Skeletal muscle cell (primary cell): ENCODE measurements at regions not wholly inside any gene's neighbourhood (a gene's known extent, or its start where the extent isn't known, plus 50 kb on each side); places are given as distances from the start of the nearest gene placed in this dataset.

Experiments
- DNase-seq: peaks from one replicate; pipeline ENCODE4 v3.0.0-alpha.2; 2010; ENCODE audit warnings: low read depth
- H3K4me3 ChIP-seq: 2 replicates; pipeline ENCODE4 v1.5.1; 2011; ENCODE audit warnings: low read depth, mild to moderate bottlenecking, control low read depth, low read length, moderate library complexity

DNA sequence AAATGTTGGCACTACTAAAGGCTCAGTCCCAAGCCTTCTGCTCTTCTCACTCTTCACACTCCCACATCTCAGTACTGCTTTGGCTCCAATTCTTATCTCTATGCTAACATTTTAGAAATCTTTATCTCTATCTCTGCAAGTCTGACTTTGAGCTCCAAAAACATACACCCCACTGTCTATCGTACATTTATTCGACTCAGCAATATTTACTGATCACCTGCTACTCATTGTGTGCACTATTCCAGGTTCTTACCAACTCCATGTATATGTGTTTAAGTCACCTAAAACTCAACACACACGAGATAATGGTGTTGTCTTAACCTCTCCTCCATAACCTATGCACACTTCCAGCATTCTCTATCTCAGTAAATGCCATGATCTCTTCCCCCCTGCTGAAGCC lies 268.2 kb upstream of the CRIM1 start:
- H3K4me3 ChIP-seq = no peak overlapping the region
- DNase-seq = no peak

DNA sequence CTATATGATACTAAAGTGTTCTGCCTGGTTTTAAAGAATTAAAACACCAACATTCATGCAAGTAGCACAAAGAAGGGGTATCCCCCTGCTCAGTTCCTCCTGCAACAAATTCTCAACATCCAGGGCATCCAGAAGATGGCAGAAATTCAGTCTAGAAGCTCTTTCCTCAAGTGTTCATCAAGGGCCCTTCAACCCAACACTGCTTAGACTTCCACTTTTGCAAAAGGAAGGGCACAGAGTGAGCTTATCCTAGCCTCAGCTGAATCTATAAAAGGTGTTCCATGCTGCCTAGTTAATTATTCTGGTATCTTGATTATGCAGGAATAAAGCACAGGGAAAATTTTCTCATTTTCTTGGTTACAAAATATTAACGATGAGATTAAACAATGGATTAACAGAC lies 275.8 kb upstream of the CRIM1 start:
- DNase-seq = no peak
- H3K4me3 ChIP-seq = no peak overlapping the region

DNA sequence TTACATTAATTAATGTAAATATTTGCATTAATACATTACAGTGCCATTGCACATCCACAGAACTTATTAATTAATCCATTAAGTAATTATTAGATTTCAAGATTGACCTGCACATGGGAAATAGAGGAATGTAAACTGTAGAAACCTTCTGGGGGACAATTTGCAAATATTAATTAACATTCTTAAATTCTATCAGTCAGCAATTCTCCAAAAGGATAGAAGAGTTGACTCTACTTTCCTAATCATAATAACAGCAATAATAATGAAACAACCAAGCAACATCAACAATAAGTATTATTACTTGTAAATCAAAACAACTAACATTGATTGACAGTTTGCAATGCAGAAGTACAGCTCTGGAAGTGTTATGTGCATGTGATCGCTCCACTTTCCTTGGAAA lies 281.6 kb upstream of the CRIM1 start:
- H3K4me3 ChIP-seq = no peak overlapping the region
- DNase-seq = no peak

DNA sequence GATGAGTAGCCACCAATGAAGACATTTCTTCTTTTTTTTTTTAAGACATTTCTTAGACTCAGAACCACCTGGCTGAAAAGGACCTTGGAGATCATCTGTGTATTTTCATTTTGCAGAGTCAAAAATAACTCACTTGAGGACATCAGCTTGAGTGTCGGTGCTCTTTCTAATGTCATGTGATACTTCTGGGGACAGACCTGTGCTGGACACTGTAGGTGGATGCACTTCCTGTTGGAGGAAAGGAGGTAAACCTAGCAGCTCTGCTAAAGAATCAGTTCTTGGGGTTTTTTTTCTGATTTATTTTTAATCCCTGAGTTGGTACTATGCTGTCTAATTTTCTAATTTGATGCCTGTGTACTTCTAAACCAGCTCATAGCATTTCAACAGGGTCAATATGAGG lies 283.9 kb upstream of the CRIM1 start:
- DNase-seq = no peak
- no peak overlapping the region for H3K4me3 ChIP-seq

DNA sequence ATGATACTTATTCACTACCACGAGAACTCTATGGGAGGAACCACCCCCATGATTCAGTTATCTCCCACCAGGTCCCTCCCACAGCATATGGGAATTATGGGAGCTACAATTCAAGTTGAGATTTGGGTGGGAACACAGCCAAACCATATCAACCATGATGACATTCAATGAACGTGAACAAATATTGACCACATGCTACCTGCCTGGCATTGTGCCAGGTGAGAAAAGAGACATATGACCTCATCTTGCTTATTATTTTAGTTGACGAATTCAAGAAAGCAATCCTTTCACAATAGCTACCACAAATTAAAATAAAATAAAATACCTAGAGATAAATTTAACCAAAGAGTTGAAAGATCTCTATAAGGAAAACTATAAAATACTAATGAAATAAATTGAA lies 286.5 kb upstream of the CRIM1 start:
- no peak for DNase-seq
- no peak overlapping the region for H3K4me3 ChIP-seq

DNA sequence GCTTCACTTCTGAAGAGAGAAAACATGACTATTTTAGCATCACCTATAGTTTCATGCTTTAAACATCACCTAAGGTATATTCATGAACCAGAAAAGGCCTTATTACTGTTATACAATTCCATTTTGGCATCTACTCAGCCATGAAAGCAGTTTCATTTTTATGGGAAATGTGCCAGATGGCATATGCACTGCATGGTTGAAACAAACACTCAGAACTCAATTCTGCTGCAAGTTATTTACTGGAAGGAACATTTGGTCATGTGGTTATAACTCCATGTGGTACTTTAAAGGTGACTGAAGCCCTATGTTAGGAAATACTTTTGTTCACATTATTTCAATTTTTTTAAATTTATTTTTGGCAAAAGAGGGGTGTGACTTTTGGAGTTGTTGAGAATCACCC lies 287.5 kb upstream of the CRIM1 start:
- DNase-seq = no peak
- no peak overlapping the region for H3K4me3 ChIP-seq

DNA sequence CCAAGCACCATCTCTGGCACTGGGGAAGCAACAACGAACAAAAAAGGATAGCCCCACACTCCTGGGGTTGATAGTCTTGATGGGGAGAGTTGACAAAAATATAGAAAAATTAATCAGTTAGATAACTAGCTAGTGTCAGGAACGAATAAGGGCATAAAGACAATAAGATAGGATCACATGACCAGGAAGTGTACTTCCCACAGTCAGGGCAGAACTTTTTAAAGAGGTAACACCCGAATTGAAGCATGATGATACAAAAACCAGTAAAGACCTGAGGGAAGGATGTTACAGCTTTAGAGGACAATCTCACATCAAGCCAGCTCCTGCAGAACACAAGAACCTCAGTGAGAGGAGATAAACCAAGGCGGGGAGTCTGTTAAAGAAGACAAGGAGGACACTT lies 295.4 kb upstream of the CRIM1 start:
- no peak overlapping the region for H3K4me3 ChIP-seq
- no peak for DNase-seq

DNA sequence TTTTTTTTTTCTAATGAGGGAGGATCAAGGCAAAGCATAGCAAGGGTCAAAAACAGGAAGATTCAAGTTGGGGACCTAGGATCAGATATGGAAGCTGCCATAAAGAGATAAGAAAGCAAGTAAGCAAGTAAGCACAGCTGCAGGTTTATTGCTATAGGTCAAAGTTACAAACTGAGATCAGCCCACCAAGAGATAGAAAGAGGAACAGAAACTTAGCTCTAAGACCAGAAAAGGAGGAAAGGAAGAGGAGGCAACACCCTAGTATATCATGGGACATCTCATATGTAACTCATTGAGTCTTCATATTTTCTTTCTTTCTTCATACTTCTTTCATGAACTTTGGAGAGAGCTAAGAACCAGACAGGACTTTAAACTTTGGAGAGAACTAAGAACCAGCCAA lies 295.9 kb upstream of the CRIM1 start:
- DNase-seq = no peak

DNA sequence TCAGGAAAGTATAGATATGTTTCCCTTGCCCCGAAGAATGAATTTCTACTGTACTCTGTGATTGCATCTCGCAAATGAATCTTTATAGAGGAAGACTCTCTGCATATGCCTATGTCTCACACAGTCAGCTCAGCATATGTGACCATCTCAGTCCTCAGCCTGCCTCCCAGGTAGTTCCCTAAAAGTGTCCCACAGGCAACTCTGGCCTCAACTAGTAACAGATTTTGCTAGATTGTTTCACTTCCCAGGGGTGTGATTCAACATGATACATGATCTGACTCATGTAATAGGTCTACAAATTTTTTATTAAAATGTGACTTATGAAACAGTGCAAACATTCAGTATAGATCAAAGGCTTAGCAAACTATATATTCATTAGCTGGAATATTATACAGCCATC lies 296.6 kb upstream of the CRIM1 start:
- no peak overlapping the region for H3K4me3 ChIP-seq
- no peak for DNase-seq

More for the DNA sequence above, 295.9 kb upstream of the CRIM1 start:
- no peak overlapping the region for H3K4me3 ChIP-seq

DNA sequence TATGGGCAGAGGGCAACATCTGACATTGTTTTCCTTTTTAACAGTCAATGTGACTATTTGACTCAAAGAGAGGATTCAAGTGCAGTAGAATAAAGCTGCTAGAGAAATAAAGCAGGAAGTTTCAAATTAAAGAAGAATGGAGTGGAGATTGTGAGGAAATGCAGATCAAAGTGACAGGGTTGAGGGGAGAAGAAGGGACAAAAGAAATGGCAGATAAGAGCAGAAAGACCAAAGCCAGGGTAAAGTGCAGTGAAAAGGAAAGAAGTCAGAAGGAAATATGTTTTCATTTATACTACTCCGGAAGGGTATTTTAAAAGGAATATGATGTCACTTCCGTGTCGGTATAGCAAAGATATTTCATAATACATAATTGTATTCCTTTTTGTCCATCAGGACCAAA lies 297.5 kb upstream of the CRIM1 start:
- H3K4me3 ChIP-seq = no peak overlapping the region
- DNase-seq = no peak

DNA sequence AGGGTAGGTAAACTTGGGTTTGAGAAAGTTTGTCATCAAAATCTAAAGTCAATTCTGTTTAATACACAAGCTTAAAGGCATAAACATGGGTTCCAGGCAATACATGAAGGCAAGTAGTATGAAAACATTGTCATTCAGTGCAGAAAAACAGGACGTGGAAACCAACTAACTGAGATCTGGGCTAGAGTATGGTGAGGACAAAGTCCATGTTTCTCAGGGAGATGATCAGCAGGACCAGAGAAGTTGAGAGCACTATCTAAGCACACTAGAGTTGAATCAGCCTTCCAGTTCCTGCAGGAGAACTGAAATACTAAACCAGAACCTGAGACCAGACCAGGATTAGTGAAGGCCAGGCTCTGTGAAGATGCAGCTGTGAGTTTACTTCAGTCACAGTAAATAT lies 302.8 kb upstream of the CRIM1 start:
- DNase-seq = no peak
- no peak overlapping the region for H3K4me3 ChIP-seq

DNA sequence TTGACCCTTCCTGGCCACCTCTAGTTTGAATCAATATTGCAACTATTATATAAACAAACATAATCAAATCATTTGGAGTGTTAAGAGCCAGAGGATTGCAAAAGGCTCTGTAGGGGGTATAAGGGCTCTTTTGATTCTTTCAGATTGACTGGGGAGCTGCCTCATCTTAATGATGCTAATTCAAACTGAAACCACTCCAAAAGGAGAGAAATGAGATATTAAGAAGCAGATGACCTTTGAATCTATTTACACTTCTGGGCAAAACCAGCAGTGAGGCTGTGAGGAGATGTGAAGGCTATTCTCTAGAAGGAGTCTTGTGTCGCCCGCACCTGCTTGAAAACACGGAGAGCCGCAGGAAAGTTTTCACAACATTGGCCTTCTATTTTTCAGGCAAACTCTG lies 311.2 kb upstream of the CRIM1 start:
- H3K4me3 ChIP-seq = no peak overlapping the region
- no peak for DNase-seq

DNA sequence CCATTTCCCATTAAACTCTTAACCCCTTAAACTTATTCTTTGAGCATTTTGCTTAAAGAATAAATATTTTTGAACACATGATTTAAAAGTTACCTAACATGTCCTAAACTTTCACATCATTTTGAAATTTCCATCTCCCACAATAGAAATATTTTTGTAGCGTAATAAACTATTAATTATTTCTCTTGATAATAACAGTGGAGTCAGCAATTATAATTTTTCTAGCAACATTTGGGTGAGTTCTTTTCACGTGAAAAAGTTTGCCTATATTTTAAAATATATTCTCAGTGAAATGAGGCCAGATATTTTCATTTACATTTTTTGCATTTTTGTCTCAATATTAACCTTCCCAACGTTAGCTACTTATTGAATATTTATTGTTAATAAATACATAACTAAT lies 320.4 kb upstream of the CRIM1 start:
- H3K4me3 ChIP-seq = no peak overlapping the region
- DNase-seq = no peak

DNA sequence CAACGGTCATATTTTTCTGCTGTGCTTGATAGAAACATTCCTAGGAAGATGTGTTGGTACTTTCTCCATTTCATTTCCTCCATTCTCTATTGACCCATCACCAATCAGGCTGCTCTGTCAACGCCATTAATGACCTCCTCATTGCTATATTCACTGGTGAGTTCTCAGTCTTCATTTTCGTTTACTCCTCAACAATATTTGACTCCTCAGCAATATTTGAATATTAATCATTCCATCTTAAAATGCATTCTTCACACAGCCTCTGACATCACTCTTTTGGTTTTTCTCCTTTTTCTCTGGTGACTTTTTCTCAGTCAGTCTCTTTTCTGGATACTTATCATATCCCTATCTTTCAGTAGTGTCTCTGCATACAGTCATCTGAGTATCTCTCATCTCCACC lies 323.5 kb upstream of the CRIM1 start:
- H3K4me3 ChIP-seq = no peak overlapping the region
- no peak for DNase-seq

DNA sequence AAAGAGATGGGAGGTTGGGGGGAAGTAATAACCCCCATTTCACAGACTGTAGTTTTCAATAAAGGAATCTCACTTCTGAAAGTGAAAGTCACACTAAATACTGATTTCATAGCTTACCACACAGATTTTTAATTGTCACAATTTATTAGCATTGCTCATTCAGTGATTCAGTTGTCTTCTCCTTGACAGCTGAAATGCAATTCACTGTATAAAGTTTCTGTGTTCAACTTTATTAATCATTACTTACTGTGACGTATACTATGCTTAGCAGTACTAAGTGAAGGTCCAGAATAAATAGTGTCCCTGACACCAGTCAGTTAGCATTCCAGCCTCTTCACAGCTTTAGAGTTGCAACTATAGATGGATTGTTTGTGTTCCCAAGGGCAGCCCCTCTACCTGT lies 324.1 kb upstream of the CRIM1 start:
- DNase-seq = no peak
- H3K4me3 ChIP-seq = no peak overlapping the region

DNA sequence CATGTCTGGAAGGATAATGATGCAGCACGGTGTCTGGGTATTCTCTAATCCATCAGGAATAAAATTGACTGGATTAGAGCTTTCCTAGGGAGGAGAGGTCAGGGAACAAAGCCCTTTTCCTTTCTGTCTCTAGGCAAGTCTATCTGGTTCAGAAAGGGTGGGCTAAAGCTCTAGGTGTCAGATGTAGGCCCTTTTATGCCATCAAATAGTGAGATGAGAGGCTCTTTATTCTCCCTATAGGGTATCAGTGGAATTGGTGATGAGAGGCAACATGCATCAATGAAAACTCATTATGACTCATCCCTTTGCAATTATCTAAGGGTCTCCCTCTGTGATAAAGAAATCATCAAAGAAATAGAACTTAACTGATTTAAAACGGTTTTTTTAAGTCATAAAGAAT lies 328.0 kb upstream of the CRIM1 start:
- no peak for DNase-seq
- H3K4me3 ChIP-seq = no peak overlapping the region

DNA sequence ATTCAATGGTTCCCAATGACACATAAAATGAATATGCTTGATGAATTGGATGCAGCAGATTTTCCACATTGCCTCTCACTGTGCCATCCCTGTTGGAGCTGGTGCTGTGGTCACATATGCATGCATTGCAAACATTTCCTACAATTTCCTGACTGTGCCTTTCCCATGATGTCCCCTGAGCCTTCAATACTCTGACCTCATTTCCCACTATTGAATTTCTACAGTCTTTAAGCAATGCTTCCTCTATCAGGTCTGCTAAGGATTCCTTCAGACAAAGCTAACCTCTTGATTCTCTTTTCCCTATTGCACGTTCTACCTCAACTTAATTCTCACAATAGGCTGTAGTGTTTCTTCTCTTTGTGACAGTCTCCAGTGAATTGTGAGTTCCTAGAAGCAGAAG lies 342.5 kb upstream of the CRIM1 start:
- H3K4me3 ChIP-seq = no peak overlapping the region
- DNase-seq = no peak

DNA sequence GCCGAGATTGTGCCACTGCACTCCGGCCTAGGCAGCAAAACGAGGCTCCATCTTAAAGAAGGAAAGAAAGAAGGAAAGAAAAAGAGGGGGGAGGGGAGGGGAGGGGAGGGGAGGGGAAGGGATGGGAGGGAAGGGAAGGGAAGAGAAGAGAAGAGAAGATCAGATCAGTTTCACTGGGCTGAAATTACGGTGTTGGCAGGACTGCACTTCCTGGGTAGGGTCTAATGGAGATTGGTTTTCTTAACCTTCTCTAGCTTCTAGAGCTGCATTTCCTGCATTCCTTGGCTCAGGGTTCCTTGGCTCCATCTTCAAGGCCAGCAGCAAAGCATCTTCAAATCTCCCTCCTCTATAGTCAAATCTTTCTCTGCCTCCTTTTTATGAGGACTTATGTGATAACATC lies 349.1 kb upstream of the CRIM1 start:
- DNase-seq = no peak
- no peak overlapping the region for H3K4me3 ChIP-seq

DNA sequence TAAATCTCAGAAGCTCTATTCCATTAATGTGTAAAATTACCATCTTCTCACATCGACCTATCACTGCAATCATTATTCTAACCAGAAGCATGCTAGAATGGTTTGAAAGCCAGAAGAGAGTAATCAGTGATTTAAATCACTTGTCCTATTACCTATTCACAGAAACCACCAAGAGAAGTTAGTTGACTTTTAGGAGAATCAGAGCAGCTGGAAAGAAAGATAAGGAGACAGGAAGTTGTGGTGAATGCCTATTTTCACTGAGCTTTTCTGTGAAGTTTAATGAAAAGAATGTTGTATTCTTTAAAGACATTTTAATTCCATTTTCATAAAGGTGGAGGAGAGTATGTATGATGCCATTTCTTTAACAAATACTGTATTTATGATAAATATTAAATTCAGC lies 352.6 kb upstream of the CRIM1 start:
- H3K4me3 ChIP-seq = no peak overlapping the region
- DNase-seq = no peak

DNA sequence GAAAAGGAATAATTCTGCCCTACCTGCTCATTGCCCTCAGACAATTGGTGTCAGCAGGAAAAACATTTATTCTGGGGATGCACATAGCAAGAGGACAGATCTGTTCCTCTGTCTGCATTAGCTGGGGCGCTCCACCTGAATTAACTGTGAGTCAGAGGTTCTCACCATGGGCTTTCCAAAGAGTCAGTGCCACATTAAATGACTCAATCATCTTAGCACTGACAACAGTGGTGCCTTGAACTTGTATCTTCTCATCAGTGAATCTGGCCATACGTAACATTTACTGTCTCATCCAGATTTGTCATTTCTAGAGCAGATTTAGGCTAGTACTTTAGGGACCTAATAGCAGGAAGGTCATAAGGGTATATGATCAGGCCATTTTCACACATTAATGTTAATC lies 358.1 kb upstream of the CRIM1 start:
- no peak for DNase-seq
- H3K4me3 ChIP-seq = no peak overlapping the region

DNA sequence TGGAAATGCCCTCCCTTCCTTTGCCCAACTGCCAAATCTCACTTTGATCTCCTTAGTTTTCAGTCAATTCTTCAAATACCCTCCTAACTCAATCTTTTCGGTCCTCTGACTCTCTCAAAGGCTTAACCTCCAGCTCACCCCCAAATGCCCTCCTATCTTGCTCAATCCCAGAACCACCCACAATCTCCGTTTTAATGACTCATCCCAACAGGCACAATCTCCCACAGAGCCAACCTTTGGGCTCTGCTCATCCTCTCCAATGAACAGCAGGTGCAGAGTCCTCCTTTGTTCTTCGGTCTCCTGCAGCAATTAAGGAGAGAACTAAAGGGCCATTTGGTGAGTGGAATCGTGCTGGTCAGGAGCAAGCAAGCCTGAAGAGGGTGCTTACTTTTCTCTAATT lies 366.1 kb upstream of the CRIM1 start:
- no peak for DNase-seq
- no peak overlapping the region for H3K4me3 ChIP-seq

DNA sequence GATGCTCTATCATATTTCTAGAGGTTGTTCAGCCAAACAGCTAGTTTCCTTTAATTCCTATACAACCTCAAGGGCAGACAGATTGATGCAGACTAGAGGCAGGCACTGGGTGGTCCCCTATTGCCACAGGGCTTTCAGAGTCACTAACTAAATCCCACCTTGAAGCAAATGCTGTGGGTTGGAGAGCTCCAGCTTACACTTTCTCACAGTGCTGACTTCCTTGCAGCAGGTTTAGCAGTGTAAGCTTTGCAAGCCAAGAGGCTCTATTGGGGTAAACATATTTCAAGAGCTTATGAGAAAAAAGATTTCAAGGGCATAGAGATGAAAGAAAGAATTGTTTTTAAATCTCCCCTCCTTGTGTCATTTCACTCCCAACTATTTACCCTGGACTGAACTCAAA lies 366.5 kb upstream of the CRIM1 start:
- no peak overlapping the region for H3K4me3 ChIP-seq
- no peak for DNase-seq

DNA sequence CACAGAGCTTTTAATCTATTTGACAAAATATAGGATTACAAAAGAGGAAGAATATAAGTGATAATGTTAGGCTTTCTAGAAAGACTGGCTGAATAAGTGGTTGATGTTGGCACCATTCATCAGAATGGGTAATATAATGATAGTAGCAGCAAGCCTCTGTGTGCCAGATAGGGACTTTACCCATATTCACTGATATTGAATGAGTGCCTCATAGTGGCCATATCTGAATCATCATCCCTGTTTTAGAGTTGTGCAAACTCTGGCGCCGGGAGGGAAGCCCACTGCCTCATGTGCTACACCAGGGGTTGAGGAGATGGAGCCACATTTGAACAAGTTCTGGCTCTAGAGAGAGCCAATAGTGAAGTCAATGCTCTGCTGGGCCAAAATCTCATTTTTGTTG lies 368.7 kb upstream of the CRIM1 start:
- no peak for DNase-seq
- no peak overlapping the region for H3K4me3 ChIP-seq
